ENCODE measurements at regions not wholly inside any gene's neighbourhood (a gene's known extent, or its start where the extent isn't known, plus 50 kb on each side); places are given as distances from the start of the nearest gene placed in this dataset.
"Not testable (repeated sequence)": the region's sequence is repeated elsewhere in the genome, so short reads cannot be mapped to it uniquely, and the experiment has no call there.

GRCh38 chr9:96072930-96073329 lies 197.4 kb downstream of the ERCC6L2 start:
- no peak for DNase-seq
- ATAC-seq = no peak
- intact Hi-C loops (cut with micrococcal nuclease) = no loop called here

- ATAC-seq = no peak
- no peak for DNase-seq
- intact Hi-C loops (cut with micrococcal nuclease) = no loop called here
Observed at GRCh38 chr9:96071815-96072124, 196.3 kb downstream of the ERCC6L2 start.

GRCh38 chr9:96071076-96071814 lies 195.8 kb downstream of the ERCC6L2 start:
- ATAC-seq = no peak
- no peak for DNase-seq
- intact Hi-C loops (cut with micrococcal nuclease) = no loop called here

- intact Hi-C loops (cut with micrococcal nuclease) = no loop called here
- DNase-seq = no peak
- ATAC-seq = no peak
Observed at GRCh38 chr9:96069629-96070220, 194.2 kb downstream of the ERCC6L2 start.

DNA sequence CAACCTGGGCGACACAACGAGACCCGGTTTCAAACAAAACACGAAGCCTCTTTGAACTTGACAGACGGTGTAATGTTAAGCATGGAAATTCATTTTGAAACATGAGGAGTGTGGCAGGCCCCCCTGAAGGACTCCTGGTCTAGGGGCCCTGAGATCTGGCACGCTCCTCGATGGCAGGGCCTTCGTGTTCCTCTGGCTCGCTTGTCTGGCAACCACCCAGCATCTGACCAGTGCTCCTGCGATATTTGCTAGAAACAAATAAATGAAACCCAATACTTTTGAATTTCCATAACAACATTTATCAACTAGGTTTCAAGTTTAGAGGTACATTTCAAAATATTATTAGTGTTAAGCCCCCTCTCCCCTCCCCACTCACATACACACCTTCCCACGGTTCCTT lies 193.0 kb downstream of the ERCC6L2 start:
- ATAC-seq (no peak), DNase-seq (no peak)
- intact Hi-C loops (cut with micrococcal nuclease) = no loop called here

- ATAC-seq (no peak), DNase-seq (no peak)
- intact Hi-C loops (cut with micrococcal nuclease) = no loop called here
Observed at GRCh38 chr9:96067600-96067999, 192.1 kb downstream of the ERCC6L2 start.

DNA sequence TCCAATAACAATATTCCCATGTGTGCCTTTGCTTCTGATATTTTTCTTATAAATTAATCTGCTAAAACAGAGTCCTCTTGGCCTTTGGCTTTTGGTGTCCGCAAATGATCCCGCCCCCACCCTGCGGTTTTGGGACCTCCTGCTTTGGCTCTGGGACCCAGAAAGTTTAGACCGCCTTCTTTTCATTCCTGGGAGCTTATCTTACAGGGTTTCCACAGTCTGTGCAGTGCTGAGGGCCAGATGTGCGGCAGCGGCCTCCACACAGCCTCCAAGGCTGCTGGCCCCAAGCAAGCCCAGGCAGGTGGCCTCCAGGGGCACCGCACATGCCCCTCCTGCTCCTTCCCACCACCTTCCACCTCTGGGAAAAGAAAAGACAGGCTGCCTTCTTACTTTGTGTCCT lies 191.5 kb downstream of the ERCC6L2 start:
- ATAC-seq (peak; percentile 76), DNase-seq (peak; percentile 51)
- intact Hi-C loops (cut with micrococcal nuclease) = no loop called here

GRCh38 chr9:96065482-96066251 lies 190.2 kb downstream of the ERCC6L2 start:
- no peak for ATAC-seq
- intact Hi-C loops (cut with micrococcal nuclease) = no loop called here
- DNase-seq = no peak

DNA sequence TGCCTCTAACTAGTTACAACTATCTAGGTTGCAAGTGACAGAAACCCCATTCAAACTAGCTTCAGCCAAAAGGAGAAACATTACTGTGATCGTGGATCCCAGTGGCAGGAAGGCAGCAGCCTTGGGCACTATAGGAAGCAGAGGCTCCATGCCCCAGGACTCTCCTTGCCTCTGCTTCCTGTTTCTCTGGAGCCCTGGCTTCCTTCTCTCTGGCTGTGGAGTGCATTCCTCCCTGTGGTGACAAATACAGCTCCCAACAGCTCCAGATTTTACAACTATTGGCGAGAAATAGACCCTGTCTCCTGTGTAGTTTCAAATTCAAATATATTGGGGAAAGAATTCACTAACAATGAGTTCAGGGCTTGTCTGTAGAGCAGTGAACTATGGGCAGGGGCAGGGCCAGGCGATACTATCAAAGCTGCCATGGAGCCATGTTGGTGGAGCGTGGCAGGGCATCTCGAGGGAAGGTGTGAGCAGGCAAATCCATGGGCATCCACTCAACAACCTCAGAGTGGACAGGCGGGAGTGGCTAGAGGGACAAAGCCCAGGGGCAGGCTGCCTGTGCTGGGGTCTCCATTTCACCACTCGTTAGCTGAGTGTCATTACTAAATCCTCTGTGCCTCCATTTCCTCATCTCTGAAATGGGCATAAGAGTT lies 189.5 kb downstream of the ERCC6L2 start:
- DNase-seq (no peak), ATAC-seq (no peak)
- intact Hi-C loops (cut with micrococcal nuclease) = no loop called here

DNA sequence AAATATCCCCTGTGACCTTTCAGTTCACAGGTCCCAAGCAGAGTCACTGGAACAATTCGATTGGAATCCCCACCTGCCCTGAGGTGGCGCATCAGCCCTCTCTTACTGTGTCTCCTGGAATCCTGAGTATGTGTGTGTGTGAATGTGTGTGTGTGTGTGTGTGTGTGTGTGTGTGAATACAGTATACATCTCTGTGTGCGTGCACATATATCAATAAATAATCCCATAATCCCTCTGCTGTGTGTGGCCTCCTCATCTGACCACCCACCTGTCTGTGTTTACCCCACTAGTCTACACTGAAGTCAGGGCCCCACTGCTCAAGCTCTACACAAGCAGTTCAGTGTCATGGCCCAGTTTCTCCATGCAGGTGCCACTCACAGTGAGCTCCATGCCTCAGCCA lies 187.4 kb downstream of the ERCC6L2 start:
- intact Hi-C loops (cut with micrococcal nuclease) = no loop called here
- DNase-seq (no peak), ATAC-seq (no peak)

GRCh38 chr9:96062031-96062430 lies 186.5 kb downstream of the ERCC6L2 start:
- ATAC-seq (no peak), DNase-seq (no peak)
- intact Hi-C loops (cut with micrococcal nuclease) = no loop called here

GRCh38 chr9:96061293-96061987 lies 185.9 kb downstream of the ERCC6L2 start:
- ATAC-seq = peak; percentile 79
- intact Hi-C loops (cut with micrococcal nuclease) = no loop called here
- no peak for DNase-seq

- DNase-seq (no peak), ATAC-seq (no peak)
- intact Hi-C loops (cut with micrococcal nuclease) = no loop called here
Observed at GRCh38 chr9:96058218-96058617, 182.7 kb downstream of the ERCC6L2 start.

DNA sequence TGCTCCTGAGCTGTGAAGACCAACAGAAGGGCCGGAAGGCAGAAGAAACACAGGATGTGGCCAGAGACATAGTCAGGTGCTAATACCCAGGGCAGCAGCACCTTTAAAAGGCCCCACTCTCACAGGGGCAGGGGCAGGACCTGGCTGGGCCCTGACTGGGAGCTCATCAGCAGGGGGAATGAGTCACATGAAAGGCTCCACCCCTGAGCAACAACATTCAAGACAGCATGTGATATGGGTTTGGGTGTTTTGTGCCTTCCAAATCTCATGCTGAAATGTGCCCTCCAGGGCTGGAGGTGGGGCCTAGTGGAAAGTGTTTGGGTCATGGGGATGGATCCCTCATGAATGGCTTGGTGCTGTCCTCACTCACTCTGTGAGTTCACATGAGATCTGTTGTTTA lies 181.7 kb downstream of the ERCC6L2 start:
- DNase-seq (no peak), ATAC-seq (no peak)
- intact Hi-C loops (cut with micrococcal nuclease) = no loop called here

- intact Hi-C loops (cut with micrococcal nuclease) = no loop called here
- DNase-seq = no peak
- no peak for ATAC-seq
Observed at GRCh38 chr9:96056226-96056625, 180.7 kb downstream of the ERCC6L2 start.

DNA sequence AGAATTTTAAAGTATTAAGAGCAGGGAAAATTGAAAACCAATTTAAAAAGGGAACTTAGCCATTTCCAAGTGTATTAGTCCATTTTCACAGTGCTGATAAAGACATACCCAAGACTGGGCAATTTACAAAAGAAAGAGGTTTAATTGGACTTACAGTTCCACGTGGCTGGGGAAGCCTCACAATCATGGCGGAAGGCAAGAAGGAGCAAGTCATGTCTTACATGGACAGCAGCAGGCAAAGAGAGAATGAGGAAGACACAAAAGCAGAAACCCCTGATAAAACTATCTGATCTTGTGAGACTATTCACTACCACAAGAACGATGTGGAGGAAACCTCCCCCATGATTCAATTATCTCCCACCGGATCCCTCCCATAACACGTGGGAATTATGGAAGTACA lies 178.8 kb downstream of the ERCC6L2 start:
- DNase-seq; intact Hi-C loops (cut with micrococcal nuclease); ATAC-seq: not testable (repeated sequence)

DNA sequence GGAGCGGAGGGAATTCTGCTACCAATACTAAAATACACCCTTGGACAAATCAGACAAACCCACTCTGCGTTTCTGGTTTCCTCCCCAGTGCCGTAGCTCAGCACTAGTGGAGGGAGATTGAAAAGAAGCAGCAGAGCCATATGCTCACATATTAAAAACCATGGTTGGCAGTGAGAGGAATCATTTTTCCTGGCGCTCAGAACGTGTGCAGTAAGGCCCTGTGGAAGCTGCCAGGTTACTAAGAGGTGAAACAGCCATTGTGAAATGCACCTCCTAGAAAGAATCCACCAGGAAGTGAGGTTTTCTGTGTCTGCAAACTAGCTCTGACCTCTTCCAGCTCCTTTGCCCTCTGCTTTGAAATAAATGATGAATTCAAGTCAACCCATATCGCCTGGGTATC lies 177.2 kb downstream of the ERCC6L2 start:
- DNase-seq = no peak
- intact Hi-C loops (cut with micrococcal nuclease) = no loop called here
- ATAC-seq = no peak

GRCh38 chr9:96051423-96051822 lies 175.9 kb downstream of the ERCC6L2 start:
- DNase-seq (no peak), ATAC-seq (no peak)
- intact Hi-C loops (cut with micrococcal nuclease) = no loop called here

GRCh38 chr9:96050861-96051155 lies 175.3 kb downstream of the ERCC6L2 start:
- ATAC-seq (no peak), DNase-seq (no peak)
- intact Hi-C loops (cut with micrococcal nuclease) = no loop called here
